GM19025 (cell line): ENCODE measurements at regions not wholly inside any gene's neighbourhood (a gene's known extent, or its start where the extent isn't known, plus 50 kb on each side); places are given as distances from the start of the nearest gene placed in this dataset.

ENCODE experiments used
- ATAC-seq: cut with Tn5 transposase; IDR thresholded peaks from one replicate; pipeline ENCODE4 v1.9.1; 2021; ENCODE audit warnings: mild to moderate bottlenecking, low read depth, moderate library complexity; ENCODE audit not compliant: unreplicated experiment

DNA sequence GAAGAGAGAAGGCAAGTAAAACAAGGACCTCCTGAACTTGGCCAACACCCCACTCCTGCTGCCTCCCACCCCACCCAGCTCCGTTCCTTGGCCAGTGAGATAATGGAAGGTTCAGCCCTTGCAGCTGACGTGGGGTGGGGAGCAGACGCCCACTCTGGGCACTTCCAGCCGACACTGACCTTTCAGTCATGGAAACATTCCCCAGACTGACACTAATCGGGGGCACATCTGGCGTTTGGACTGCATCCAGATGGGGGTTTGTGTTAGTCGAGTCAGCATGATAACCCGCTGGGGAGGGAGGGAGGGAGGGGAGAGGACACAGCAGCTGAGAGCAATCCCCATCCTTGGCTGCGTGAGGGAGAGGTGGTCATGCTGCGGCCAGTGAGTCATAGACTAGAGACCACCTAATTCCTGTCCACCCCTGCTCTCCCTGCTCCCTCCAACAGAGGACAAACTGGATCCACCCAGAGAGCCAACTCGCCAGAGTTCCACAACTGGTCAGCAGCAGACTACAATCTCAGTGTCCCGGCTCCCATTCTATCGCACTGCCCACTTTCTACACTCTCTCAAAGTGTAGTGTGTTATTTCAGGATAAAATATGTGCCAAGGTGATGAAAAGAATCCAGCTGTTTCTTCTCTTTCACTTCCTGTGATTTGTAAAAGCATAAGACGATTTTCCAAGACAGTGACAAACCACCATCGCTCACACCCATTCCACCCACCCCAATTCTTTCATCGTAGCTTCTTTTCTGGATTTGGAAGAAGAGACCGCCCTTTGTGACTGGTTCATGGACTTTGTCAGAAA lies 115.4 kb upstream of the PKDCC start:
- ATAC-seq = no peak

DNA sequence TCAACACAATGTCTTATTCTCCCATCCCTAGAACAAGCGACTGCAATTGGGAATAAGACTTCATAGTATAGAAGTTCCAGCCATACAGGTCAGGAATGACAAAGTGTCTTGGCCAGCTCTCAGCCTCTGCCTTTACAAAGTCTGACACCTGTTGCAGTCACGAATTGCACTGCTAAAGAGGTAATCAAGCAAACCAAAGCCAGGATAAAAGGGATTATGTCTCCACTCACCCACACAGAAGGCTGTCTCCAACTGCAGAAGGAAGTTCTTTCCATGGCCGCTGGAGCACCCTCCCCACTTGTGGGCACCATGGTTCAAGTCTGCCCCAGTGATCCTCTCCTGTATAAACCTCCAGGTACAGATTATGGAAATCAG lies 114.8 kb upstream of the PKDCC start:
- ATAC-seq = no peak

DNA sequence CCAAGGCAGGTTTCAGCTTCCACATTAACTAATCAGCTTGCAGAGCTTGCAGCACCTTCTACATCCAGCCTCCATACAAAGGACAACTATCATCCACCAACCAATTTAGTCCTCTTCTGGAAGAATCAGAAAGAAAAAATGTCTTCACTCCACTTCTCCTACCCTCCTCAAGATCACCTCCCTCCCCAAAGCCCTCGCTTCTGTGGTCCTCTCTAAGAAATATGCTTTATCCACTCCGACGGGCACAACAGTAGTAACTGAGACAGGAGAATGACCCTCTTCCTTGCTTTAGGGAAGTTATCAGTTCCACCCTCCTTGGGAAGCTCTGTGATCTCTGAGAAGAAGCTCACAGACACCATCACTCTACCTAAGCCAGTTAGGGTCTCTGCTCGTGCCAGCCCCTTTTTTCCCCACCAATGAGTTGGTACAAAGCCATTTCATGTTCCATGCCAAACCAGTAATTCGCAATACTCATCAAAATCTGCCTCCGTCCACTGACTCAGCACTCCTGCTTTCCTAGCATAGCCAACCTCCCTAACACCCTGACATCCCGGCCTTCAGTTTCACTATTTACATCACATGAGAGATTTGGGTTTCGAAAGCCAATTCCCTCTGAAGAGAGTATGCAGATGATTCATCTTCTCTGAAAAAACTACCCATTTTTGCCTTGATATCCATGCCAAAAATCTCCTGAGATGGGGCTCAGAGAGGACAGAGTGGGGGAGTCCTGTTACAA lies 114.1 kb upstream of the PKDCC start:
- ATAC-seq = no peak

DNA sequence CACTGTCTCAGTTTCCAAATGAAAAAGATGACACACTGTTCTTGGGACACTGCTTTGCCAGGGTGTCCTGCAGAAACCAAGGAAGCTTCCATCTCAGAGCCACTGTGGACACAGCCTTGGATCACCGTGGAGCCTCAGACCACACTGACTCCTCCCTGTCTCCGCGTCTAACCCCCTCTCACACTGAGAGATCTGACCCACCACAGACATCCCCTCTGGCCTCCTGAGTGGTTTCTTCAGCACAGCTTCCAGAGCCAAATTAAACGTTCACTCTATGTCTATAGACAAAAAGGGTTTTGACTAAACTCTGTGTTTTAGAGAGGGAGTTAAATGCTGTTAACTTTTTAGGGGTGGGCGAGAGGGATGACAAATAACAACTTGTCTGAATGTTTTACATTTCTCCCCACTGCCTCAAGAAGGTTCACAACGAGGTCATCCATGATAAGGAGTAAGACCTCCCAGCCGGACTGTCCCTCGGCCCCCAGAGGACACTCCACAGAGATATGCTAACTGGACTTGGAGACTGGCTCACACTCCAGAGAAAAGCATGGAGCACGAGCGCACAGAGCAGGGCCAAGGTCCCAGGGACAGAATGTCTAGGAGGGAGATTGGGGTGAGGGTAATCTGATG lies 113.4 kb upstream of the PKDCC start:
- no peak for ATAC-seq

DNA sequence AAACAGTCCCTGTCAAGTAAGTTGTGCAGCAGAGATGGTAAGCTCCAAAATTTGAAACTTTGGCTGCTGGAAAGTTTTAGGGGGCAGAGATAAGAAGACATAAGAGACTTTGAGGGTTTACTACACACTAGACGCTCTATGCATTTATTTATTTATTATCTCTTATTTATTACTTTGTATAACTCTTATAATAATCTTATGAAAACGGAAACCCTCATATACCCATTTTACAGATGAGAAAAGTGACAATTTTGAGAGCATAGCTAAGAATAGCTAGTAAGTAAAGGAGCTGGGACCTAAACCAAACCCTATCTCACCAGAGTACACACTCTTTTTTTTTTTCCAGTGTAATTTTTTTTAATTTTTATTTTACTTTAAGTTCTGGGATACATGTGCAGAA lies 112.8 kb upstream of the PKDCC start:
- no peak for ATAC-seq

DNA sequence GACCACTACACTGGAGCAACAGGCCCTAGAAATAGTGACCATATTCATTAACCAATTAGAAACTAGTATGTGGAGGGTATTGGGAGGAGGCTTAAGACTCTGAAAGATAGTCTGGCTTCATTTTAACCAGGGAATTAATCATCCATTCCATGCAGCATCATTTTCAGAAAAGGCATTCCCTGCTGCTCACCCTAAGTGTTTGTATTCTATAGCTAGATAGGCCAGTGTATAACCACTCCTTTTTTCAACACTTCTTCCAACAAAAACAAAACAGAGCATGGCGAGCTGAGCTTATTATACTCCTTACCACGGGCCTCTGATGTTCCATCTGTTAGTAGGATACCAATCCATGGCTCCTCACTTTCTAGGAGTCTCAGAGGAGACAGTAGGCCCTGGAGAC lies 112.0 kb upstream of the PKDCC start:
- ATAC-seq = no peak

DNA sequence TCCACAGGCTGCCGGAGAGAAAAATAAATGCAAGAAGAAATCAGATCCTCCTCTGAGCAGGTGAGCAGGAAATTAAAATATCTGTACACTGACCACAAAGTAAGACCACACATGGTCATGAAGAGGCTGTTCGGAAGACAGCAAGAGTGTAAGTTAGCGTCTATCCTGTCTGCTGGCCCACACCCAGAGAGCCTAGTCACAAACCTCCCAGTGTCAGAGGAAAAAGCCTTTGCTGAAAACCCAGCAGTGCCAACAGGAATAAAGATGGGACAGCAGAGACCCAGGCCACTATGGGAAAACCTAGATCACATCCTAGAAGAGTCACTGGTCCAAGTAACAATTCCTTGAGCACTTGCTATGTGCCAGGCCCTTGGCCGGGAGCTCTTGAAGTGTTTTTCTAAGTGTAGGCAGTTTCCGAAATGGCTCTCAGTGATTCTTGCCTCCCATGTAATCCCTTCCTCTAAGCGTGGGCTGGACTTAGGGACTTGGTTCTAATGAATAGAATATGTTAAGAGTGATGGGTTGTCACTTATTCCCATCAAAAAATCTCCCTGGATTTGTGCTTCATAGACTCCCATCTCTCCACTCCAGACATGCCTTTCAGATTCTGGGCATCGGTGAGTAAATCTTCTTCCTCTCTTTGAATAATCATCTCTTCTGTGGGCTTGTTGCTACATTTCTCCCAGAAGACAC lies 110.9 kb upstream of the PKDCC start:
- ATAC-seq = no peak

DNA sequence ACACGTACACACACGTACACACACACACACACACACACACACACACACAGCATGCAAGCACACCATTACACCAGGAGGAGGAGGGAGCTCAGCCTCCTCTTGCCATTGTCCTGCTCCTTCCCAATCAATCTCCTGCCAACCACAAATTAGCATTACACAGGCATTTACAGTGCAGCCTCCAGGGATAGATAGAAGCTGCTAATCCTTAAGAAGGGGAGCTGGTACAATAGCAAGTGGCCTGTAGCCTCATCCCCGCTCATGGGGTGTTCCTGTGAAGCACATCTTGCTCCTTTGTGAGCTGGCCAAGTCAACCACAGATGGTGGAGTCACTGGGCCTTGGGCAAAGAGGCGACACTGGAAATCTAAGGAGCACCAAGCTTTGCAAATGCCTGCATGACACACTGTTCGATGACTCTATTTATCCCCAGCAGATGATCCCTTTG lies 110.3 kb upstream of the PKDCC start:
- no peak for ATAC-seq

DNA sequence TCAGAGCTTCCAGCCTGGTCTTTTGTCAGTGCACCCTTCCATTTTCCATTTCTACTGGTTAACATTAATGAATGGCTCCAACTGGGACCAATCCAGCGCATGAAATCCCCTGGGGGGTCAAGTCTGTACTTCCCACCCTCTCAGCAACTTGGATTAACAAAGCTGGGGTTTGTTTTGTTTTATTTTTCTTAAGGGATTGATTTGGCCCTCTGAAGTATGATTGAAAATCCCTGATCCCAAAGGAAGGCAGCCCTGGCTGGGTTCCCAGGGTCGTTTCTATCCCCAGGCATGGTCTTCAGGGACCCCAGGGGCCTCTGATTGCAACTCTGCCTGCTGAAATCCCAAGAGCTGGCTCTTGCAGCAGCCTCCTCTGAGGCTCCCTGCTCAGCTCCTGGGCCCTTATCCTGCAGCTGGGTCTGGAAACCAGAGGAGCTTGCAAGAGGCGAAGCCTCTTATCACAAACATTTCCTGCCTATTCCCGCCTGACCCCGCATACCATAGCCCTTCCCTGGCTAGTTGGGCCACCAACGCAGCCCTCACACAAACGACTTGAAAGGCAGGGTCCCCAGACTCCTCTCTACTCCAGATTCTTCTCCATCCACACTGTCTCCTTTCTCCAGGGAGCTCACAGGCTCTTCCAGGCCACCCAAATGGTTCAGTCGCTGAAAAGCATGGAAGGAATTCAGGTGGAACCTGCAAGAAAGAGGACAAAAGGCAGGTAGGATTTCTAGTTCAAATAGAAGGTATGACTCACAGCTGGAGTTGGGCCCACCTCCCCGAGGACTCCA lies 109.7 kb upstream of the PKDCC start:
- ATAC-seq = no peak

DNA sequence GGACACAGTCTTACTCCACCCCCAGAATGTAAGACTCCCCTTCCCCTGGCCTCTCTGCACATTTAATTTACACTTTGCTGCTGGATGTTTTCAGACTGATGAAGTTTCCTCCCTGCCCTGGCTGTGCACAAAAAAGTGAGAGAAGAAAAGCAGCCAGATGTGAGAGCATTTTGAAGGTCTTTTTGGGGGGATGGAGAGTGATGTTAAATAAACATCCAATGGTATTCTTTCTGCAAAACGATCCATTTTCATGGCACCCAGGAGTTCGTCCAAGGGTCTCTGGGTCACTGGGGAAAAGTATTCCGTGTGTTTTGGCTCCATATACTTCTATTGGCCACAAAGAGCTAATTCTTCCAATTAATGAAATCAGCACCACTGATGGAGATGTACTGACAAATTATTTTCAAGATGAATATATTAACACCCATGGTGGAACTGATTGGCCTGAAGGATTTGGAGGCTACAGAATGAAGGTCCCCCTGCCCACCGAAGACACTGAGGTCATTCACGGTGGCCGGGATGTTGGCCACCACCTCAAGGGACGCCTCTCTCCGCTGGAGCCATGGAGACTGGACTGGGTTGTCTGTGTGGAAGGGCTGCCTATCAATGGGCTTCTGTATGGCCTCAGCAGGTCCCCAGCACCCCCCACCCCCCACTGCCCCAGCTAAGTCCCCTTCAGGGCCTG lies 107.6 kb upstream of the PKDCC start:
- ATAC-seq = no peak

DNA sequence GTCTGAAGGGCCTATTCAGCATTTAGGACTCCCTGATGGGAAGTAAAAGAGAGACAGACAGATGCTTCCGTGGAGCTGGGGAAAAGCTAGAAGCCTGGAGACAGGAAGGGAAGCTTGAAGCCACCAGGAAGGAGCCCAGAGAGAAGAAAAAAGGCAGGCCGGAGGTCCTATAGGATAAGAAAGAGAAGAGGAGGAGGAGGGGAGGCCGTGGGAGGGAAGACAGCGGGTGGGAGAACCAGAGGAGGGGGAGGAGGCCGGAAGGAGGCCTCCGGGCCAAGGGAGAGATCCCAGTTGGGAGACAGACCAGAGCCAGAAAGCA lies 107.1 kb upstream of the PKDCC start:
- ATAC-seq = no peak

DNA sequence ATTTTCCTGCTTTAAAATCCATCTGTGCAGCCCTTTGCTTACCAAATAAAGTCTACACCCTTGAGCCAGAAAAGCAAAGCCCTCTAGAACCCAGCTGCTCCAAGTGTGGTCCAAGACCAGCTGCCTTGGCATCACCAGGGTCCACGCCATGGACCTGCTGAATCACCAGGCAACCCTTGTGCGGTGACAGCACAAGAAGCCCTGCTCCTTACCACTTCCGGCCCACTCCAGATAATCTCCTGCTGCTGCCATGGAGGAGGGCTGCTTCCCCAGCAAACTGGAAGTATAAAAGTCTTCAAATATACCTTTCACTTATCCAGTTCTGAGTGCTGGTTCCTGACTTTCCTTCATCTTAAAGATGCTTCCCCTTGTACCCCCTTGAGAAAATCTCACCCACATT lies 106.0 kb upstream of the PKDCC start:
- no peak for ATAC-seq

DNA sequence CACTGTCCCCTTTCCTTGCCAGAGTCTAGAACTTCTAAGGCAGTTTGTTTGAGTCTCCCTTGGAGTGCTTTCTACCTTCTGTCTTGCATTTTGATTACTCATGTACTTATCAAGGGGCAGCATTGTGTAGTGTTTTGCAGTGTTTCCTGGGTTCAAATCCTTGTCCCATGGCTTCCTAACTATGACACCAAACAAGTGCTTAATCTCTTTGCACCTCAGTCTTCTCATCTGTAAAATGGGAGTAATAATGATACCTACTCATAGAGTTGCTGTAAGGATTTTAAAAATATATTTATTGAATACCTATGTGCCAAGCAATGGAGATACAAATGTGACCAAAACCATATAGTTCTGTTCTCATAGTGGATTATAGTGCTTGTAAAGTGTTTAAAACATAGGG lies 105.5 kb upstream of the PKDCC start:
- ATAC-seq = no peak

DNA sequence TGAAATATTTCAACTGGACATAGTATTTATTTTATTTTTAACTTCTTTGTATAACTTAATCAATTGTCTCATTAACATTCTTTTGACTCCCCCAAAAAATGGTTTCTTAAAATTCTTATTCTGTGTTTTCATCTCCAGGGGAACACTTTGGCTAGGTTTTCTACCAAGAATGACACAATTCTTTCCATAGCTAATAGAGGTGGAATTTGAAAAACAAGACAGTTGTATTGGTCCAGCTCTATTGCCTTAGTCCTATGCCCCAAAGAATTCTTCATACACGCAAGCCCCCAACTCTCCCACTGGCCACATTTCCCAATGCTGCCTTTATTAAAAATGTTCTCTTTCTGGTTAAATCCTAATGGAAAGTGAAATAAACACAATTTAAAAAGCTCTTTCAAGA lies 104.7 kb upstream of the PKDCC start:
- no peak for ATAC-seq

DNA sequence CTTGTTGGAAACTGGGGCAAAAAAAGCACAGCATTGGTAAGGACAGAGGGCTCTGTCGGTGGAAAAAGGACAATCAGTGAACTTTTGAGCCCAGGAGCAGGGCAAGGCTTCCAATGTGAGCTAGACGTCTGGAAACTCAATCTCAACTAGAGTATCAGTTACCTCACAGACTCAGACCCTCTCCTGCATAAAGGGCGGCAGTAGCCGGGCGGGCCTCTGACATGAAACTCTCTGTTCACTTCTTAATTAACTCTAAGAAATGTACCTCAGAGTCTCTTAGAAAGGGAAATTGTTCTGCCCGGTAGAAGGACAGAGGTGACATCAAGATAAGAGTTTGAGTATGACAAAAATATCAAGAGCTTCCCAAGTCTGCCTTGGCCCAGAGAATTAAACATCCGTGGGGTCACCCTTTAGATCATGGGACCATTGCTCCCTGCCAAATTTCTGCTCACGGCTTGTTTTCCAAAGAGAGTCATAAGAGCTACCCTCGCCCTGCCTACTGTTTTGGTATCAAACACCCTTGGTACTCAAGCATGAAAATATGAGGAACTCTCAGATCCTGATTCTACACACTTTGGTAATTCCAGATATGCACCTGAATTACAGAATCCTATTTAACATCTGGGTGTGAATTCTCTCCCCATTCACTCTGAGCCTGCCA lies 103.5 kb upstream of the PKDCC start:
- ATAC-seq = no peak

DNA sequence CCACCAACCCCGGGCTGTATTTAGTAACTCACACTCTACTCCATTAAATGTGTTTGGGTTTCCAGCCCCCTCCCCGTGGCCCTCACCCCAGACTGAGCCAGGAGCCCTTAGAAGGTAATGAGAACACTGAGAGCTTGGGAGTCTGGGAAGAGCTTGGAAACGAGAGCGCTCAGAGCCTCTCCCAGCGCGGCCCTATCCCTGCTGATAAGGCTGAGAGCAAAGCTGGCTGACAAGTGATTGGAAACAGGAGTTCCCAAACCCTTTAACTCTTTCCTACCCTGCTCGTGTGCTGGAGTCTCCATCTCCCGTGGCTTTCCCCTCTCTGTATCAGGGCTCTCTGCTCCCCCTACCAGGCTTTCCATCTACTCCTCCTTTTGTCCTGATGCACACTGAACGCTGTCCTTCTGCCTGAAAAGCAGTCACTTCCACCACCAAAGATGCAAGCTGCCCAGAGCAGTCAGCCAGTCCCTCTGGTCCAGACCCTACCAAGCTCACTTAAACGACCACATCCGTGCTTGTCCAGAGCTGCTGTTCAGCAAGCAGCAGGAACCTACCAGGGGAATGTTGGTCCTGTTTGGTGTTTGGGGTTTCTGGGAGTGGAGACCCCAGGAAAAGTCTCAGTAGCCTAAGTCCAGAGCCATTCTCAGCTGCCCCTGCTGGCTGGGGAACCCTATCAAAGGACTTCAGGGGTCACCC lies 100.0 kb upstream of the PKDCC start:
- no peak for ATAC-seq

DNA sequence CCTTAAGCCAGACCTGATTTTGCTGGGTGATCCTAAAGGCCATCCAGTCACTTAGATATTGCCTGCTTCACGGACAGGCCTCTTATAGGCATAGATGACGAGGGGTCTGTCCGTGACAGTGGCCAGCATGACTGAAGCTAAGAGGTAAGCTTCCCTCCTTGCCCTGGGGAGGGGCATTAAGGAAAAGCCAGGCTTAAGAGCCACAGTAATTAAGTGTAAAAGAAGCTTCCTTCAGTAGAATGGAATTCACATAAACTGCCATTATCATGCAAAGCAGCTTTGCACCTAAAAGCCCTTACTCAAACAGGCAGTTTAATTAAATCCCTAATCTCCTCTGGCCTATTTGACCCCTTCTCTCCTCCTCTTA lies 99.4 kb upstream of the PKDCC start:
- ATAC-seq = no peak

DNA sequence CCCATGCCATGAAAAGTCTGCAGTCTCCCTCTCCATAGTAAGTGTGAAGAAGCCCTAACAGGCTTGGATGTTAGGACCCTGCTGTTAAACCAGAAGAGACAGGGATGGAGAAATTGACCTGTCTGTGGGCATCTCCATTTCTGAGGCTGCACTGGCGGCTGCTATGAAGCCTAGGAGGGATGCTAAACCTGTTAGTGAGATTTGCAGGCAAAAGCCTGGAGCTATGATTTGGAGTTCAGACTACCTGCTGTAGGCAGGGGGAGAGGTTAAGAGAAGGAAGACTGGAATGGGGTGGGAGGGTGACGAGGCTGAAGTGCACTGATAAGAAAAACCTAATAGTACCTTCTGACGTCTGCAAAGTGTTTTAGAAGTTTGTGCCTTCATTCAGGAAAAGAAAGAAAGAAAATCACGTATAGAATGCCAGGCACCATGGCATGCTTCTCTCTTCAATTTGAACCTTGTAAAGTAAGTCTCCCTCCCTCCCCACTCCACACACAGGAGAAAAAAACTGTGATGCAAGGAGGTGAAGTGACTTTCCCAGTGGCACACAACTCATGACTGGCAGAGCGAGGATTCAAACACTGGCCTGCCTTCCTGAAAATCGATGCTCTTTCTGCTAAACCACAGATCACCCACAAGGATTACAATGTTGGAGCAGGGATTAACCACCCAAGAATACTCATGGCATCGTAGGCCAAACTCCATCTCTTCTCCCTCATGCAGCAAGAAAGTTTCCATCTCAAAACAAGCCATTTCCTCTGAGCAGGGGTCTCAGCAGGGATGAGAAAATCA lies 98.5 kb upstream of the PKDCC start:
- ATAC-seq = no peak
